ACC112 (cell line): ENCODE measurements at regions not wholly inside any gene's neighbourhood (a gene's known extent, or its start where the extent isn't known, plus 50 kb on each side); places are given as distances from the start of the nearest gene placed in this dataset.

ENCODE experiments used
- H2AFZ ChIP-seq: fragments of 200-600 bp; sonication (generic); one replicate; pipeline ENCODE4 v1.6.0; 2017; ENCODE audit warnings: antibody characterized with exemption, low read length; ENCODE audit not compliant: unreplicated experiment
- H3K27ac ChIP-seq: fragments of 200-600 bp; sonication (generic); 2 replicates; pipeline ENCODE4 v1.5.1; 2014; ENCODE audit warnings: low read depth, mild to moderate bottlenecking, antibody characterized with exemption, low read length, moderate library complexity
- H3K27me3 ChIP-seq: fragments of 200-600 bp; sonication (generic); 2 replicates; pipeline ENCODE4 v1.6.1; 2014; ENCODE audit warnings: mild to moderate bottlenecking, antibody characterized with exemption, low read length, moderate library complexity, mixed read lengths; ENCODE audit not compliant: insufficient read depth
- H3K36me3 ChIP-seq: fragments of 200-600 bp; sonication (generic); 2 replicates; pipeline ENCODE4 v1.6.1; 2016; ENCODE audit warnings: mild to moderate bottlenecking, antibody characterized with exemption, low read length, moderate library complexity, mixed read lengths; ENCODE audit not compliant: insufficient read depth
- H3K4me1 ChIP-seq: fragments of 200-600 bp; sonication (generic); one replicate; pipeline ENCODE4 v1.6.1; 2016; ENCODE audit warnings: low read length, mixed read lengths; ENCODE audit not compliant: insufficient read depth, unreplicated experiment, control insufficient read depth
- H3K4me3 ChIP-seq: fragments of 200-600 bp; sonication (generic); 2 replicates; pipeline ENCODE4 v1.5.1; 2014; ENCODE audit warnings: mild to moderate bottlenecking, low read depth, low read length
- H3K79me2 ChIP-seq: fragments of 200-600 bp; sonication (generic); one replicate; pipeline ENCODE4 v1.6.0; 2016; ENCODE audit warnings: low read length; ENCODE audit not compliant: control insufficient read depth, unreplicated experiment, insufficient read depth

DNA sequence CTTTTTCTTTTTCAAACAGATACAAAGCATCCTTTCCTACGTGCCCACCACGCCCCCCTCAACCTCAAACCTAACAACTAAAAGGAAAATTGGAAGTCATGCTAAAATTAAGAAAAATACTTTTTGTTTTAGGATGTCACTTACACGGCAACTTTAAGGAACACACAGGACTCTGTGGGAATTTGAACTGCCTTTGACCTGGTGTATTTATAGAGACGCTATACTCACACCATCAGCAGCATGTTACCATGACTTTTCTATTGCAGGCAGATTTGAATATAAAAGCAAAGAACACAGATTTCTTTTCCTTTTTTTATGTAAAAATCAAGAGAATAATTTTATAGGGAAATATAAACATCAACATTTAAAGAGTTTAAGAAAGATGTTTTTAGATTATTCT, 198.2 kb downstream of the SIPA1L2 start:
- Histone ChIP-seq H3K36me3 (no peaks in the 10 kb centered on the region), H2AFZ (no peak overlapping the region), H3K27me3 (no peaks in the 10 kb centered on the region), H3K79me2 (no peaks in the 10 kb centered on the region), H3K27ac (no peak overlapping the region), H3K4me1 (no peaks in the 10 kb centered on the region), H3K4me3 (no peak overlapping the region)

DNA sequence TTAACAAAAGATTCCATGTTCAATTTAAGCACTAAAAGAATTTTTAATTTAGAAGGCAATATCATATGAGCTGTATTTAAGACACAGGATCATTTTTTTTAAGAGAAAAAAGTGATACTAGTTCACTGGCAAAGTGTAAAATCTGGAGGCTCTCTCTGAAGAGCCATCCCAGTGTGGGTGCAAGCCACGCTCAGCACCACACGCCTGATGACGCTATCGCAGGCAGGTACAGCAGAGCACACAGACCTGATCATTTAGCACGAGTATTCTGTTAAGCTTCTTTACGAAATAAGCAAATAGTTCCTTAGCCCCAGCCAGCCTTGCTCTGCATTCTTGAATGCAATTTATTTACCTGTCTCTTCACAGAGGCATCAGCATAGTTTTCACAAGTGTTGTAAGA, 198.6 kb downstream of the SIPA1L2 start:
- Histone ChIP-seq H3K27ac (no peak overlapping the region), H3K4me1 (no peaks in the 10 kb centered on the region), H3K4me3 (no peak overlapping the region), H2AFZ (no peak overlapping the region), H3K36me3 (no peaks in the 10 kb centered on the region), H3K79me2 (no peaks in the 10 kb centered on the region), H3K27me3 (no peaks in the 10 kb centered on the region)

DNA sequence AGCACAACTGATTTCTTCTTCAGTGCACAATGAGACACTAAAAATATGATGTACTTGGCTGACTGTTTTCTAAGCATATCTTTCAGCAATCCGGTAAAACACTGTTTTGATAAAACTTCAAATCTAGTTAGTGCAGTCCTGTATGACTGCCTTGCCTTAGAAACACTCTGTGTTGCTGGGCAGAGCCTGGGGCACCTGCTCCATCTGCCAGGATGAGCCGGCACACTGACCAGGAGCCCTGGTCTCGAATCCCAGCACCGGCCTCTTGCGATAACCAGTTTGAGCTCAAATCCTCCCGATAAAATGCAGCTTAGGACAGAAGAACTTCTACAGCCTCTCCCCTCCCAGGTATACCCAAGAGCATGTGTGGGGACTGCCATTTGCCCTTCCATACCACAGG, 199.5 kb downstream of the SIPA1L2 start:
- no peak overlapping the region for H3K4me3 ChIP-seq
- H2AFZ ChIP-seq: no peak overlapping the region
- H3K79me2 ChIP-seq: no peaks in the 10 kb centered on the region
- H3K27ac ChIP-seq: no peak overlapping the region
- H3K27me3 ChIP-seq: no peaks in the 10 kb centered on the region
- H3K4me1 ChIP-seq: no peaks in the 10 kb centered on the region
- H3K36me3 ChIP-seq: no peaks in the 10 kb centered on the region

DNA sequence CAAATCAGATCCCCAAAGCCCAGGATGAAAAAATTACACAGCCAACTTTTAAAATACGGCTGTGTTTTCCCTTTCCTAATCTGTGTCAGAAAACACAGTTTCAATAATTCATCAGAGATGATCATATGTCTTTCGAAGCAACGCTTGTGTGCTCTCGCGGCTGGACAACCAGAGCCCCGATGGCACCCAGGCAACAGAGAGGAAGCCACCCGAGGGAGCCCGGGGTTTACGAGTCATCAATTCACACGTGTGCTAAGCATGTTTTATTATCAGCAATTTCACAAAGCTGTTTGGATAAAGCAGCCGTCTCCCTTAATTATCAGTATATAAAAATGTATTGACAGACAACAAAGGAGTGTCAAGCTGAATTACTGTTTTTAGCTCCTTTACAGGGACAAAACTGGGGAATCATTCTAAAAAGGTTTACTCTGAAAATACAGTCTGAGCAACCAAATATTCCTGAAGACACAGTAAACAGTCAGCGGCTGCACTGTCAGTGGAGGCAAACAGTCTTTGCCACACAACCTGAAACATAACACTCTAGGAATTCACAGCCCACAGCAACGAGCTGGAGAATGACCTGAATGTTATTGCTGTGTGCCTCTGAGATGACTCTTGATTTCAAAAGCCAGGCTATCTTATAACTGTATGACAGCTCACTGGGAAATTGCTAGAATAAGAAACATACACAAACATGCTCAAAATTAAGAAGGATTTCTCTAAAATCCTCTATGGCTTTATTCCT, 201.0 kb downstream of the SIPA1L2 start:
- Histone ChIP-seq H2AFZ (no peak overlapping the region), H3K4me1 (no peaks in the 10 kb centered on the region), H3K27ac (no peak overlapping the region), H3K79me2 (no peaks in the 10 kb centered on the region), H3K27me3 (no peaks in the 10 kb centered on the region), H3K36me3 (no peaks in the 10 kb centered on the region), H3K4me3 (no peak overlapping the region)

DNA sequence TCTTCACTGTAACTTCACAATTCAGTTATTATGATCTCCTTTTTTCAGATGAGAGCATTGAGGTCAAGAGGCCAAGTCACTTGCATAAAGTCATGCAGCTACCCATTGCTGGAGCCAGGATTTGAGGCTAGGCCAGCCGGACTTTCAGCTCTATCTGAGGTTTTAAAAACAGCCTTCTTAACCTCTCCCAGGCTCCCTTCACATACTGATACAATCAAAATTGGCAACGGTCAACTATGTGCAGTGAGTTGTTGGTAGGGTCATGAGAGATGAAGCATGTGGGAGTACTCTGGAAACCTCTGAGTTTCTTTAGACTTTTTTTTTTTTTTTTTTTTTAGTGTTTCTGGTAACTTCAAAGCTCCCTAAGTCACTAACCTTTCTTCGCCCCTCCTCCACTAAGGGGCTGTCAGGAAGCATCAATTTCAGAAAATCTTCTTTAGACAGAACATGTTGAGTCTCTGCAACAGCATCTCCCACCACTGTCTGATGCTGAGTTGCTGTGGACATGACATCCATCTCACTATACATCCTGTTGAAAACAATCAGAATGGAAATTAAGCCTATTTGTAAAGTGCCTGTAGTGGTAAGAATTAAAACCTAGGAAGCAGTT, 201.8 kb downstream of the SIPA1L2 start:
- Histone ChIP-seq H2AFZ (no peak overlapping the region), H3K27me3 (no peaks in the 10 kb centered on the region), H3K36me3 (peaks cover 2% of the 10 kb centered on the region; the same call in 1 of the 2 replicates), H3K4me3 (no peak overlapping the region), H3K79me2 (no peaks in the 10 kb centered on the region), H3K4me1 (peaks cover 4% of the 10 kb centered on the region), H3K27ac (no peak overlapping the region)

DNA sequence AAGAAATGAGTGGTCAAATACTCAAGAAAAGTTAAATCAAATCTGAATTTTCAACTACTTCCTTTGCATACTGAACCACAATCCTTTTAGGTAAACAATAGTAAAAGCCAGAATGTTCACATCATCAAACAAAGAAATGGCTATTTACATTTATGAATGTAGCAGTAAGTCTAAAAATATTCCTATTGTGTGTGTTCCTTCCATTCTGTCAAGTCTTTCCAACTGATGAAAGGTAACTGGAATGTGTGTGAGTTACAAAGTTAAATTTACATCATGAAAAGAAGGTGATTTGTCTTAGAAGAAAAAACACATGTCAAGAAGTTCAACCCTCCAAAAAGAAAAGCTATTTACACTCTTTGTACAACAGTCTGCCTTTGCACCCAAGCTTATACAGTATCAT, 203.1 kb downstream of the SIPA1L2 start:
- Histone ChIP-seq H3K36me3 (peaks cover 4% of the 10 kb centered on the region; the same call in 1 of the 2 replicates), H2AFZ (no peak overlapping the region), H3K4me3 (no peak overlapping the region), H3K27me3 (no peaks in the 10 kb centered on the region), H3K79me2 (no peaks in the 10 kb centered on the region), H3K4me1 (peaks cover 17% of the 10 kb centered on the region), H3K27ac (no peak overlapping the region)

DNA sequence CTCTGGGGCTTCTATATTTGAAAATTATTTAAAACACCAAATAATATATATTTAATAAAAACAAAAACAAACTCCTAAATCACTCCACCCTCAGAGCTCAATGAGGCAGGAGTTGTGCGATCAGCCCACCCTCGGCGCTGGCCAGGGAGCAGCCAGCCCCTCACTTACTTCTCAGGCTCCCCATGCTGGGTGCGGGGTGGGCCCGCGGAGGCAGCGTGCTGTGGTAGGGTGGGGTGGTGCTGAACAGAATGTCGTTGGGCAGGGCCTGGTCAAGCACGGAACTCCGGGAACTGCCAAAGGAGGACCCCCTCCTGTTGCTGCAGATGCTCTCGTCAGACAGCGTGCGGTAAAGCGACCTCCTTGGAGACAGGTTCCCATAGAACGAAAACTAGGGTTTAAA, 204.5 kb downstream of the SIPA1L2 start:
- Histone ChIP-seq H3K4me1 (peaks cover 17% of the 10 kb centered on the region), H3K27me3 (no peaks in the 10 kb centered on the region), H3K27ac (no peak overlapping the region), H3K4me3 (no peak overlapping the region), H2AFZ (no peak overlapping the region), H3K79me2 (no peaks in the 10 kb centered on the region), H3K36me3 (peaks cover 4% of the 10 kb centered on the region; the same call in 1 of the 2 replicates)

DNA sequence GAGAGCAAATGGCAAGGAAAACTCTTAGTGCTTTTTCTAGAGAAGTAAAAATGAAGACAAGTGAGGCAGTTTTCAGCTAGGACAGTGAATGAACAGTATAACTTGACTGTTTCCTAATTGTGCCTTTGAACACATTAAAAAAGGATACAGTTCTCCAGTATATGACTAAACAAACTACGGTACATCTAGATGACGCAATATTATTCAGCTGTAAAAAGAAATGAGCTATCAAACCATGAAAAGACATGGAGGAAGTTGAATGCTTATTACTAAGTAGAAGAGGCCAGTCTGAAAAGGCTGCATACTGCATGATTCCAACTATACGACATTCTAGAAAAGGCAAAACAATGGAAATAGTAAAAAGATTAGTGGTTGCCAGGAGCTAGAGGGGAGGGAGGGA, 206.3 kb downstream of the SIPA1L2 start:
- Histone ChIP-seq H3K4me3 (no peak overlapping the region), H3K36me3 (peaks cover 4% of the 10 kb centered on the region; the same call in 1 of the 2 replicates), H3K79me2 (no peaks in the 10 kb centered on the region), H2AFZ (no peak overlapping the region), H3K27ac (no peak overlapping the region), H3K4me1 (peaks cover 17% of the 10 kb centered on the region), H3K27me3 (no peaks in the 10 kb centered on the region)

DNA sequence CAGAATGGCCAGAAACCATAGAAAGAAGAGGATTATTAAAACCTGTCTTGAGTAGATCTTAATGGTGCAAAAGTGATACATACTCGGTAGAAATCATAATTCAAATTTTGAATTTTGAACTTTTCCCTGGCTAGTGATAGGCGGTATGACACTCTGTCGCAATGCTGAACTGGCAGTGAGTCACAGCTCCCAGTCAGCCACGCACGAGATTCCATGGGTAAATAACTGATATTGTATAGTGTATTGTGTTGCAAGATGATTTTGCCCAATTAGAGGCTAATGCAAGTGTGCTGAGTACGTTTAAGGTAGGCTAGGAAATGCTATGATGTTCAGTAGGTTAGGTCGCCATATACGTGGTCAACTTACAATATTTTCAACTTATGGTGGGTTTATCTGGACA, 207.0 kb downstream of the SIPA1L2 start:
- peaks cover 17% of the 10 kb centered on the region for H3K4me1 ChIP-seq

DNA sequence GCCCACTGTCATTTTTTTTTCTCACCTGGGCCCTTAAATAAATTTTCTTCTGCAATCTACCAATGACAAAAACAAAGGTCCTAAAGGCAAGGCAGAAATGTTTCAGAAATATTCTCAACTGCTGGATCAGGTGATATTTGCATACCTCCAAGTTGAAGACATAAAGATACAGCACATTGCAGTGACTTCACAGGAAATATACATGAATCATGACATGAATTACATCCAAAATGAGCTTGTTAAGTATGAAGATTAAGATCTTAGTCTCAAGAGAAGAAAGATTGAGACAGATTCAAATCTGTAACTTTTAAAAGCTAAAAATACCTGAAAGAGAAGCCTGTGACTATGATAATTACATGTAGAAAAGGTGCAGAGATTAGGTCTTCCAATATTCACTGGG, 207.8 kb downstream of the SIPA1L2 start:
- Histone ChIP-seq H2AFZ (no peak overlapping the region), H3K4me1 (peaks cover 17% of the 10 kb centered on the region), H3K36me3 (peaks cover 4% of the 10 kb centered on the region; the same call in 1 of the 2 replicates), H3K79me2 (no peaks in the 10 kb centered on the region), H3K4me3 (no peak overlapping the region), H3K27me3 (no peaks in the 10 kb centered on the region), H3K27ac (no peak overlapping the region)

More for the DNA sequence above, 207.0 kb downstream of the SIPA1L2 start:
- no peaks in the 10 kb centered on the region for H3K27me3 ChIP-seq
- no peak overlapping the region for H3K4me3 ChIP-seq
- no peaks in the 10 kb centered on the region for H3K79me2 ChIP-seq
- H3K27ac ChIP-seq: no peak overlapping the region
- no peak overlapping the region for H2AFZ ChIP-seq
- H3K36me3 ChIP-seq: peaks cover 4% of the 10 kb centered on the region; the same call in 1 of the 2 replicates
